ENCODE measurements at regions not wholly inside any gene's neighbourhood (a gene's known extent, or its start where the extent isn't known, plus 50 kb on each side); places are given as distances from the start of the nearest gene placed in this dataset.

- H3K9me3 ChIP-seq (ENCODE audit: control insufficient read depth in 1 of 2, insufficient read depth in 1 of 2, low read length in 2 of 2): peaks cover 0 to 2% of the 10 kb centered on the region in 2 experiments
- no peak overlapping the region for H3K27ac ChIP-seq (ENCODE audit: low read depth in 1 of 2, low read length in 2 of 2)
- ChIA-PET POLR2A (no interaction called here), CTCF (interaction anchor here (0.7 to 1.6 kb wide), 3 partner anchors 10 to 629 kb away, joined by 3 to 4 read pairs (median 3); no protein-coding TSS in a partner anchor)
- no peaks in the 10 kb centered on the region for H3K36me3 ChIP-seq (ENCODE audit: insufficient read depth, low read length)
- H3K36me3 Mint-ChIP-seq (ENCODE audit: low read depth): no peaks in the 10 kb centered on the region
- H3K27me3 Mint-ChIP-seq: peaks cover 75% of the 10 kb centered on the region
- intact Hi-C loops (cut with DNase I, micrococcal nuclease): loop anchor here (2.0 to 10.0 kb wide), 5 partner anchors 629 to 1475 kb away; no protein-coding TSS in a partner anchor
- no peak overlapping the region for H3K4me3 Mint-ChIP-seq
- no peaks in the 10 kb centered on the region for H3K4me1 ChIP-seq (ENCODE audit: insufficient read depth, low read length)
- peak; percentile 16 to 61 (median 32) for DNase-seq
- TF ChIP-seq CTCF (IDR thresholded peaks at IDR 0.05): peak; percentile 89
- H3K27ac Mint-ChIP-seq: no peak overlapping the region
- peaks cover 16 to 18% of the 10 kb centered on the region in 2 experiments for H3K27me3 ChIP-seq (ENCODE audit: control insufficient read depth in 1 of 2, insufficient read depth in 2 of 2, low read length in 2 of 2)
- no peaks in the 10 kb centered on the region for H3K4me1 Mint-ChIP-seq (ENCODE audit: low read depth)
- ATAC-seq (ENCODE audit: poor library complexity): no peak
- H3K4me3 ChIP-seq (ENCODE audit: low read length): no peak overlapping the region
- H3K9me3 Mint-ChIP-seq: no peaks in the 10 kb centered on the region
Observed at GRCh38 chr20:16801919-16802651, 53.9 kb downstream of the OTOR start.

GRCh38 chr20:16802652-16802935 is 54.4 kb downstream of the OTOR start:
- Histone ChIP-seq H3K4me1 (ENCODE audit: insufficient read depth, low read length) (no peaks in the 10 kb centered on the region), H3K4me3 (ENCODE audit: low read length) (no peak overlapping the region), H3K27ac (ENCODE audit: low read depth in 1 of 2, low read length in 2 of 2) (no peak overlapping the region), H3K27me3 (ENCODE audit: control insufficient read depth in 1 of 2, insufficient read depth in 2 of 2, low read length in 2 of 2) (peaks cover 16 to 21% of the 10 kb centered on the region in 2 experiments), H3K36me3 (ENCODE audit: insufficient read depth, low read length) (no peaks in the 10 kb centered on the region), H3K9me3 (ENCODE audit: control insufficient read depth in 1 of 2, insufficient read depth in 1 of 2, low read length in 2 of 2) (peaks cover 0 to 4% of the 10 kb centered on the region in 2 experiments)
- peaks cover 75% of the 10 kb centered on the region for H3K27me3 Mint-ChIP-seq
- intact Hi-C loops (cut with DNase I, micrococcal nuclease): loop anchor here (2.0 to 10.0 kb wide), 5 partner anchors 628 to 1475 kb away; no protein-coding TSS in a partner anchor
- H3K4me1 Mint-ChIP-seq (ENCODE audit: low read depth): no peaks in the 10 kb centered on the region
- ChIA-PET CTCF (interaction anchor here (0.7 to 1.6 kb wide), 3 partner anchors 10 to 629 kb away, joined by 3 to 4 read pairs (median 3); no protein-coding TSS in a partner anchor), POLR2A (no interaction called here)
- no peak for ATAC-seq (ENCODE audit: poor library complexity)
- DNase-seq: no peak
- no peak for TF ChIP-seq CTCF (IDR thresholded peaks at IDR 0.05)
- no peaks in the 10 kb centered on the region for H3K9me3 Mint-ChIP-seq
- H3K27ac Mint-ChIP-seq: no peak overlapping the region
- H3K4me3 Mint-ChIP-seq: no peak overlapping the region
- H3K36me3 Mint-ChIP-seq (ENCODE audit: low read depth): no peaks in the 10 kb centered on the region

GRCh38 chr20:16803965-16804792 is 56.0 kb downstream of the OTOR start:
- intact Hi-C loops (cut with DNase I, micrococcal nuclease): loop anchor here (2.0 to 10.0 kb wide), 5 partner anchors 627 to 1473 kb away; no protein-coding TSS in a partner anchor
- POLR2A ChIA-PET: no interaction called here
- peak; percentile 68 for TF ChIP-seq CTCF (IDR thresholded peaks at IDR 0.05)
- Histone ChIP-seq H3K4me1 (ENCODE audit: insufficient read depth, low read length) (no peaks in the 10 kb centered on the region), H3K9me3 (ENCODE audit: control insufficient read depth in 1 of 2, insufficient read depth in 1 of 2, low read length in 2 of 2) (peaks cover 0 to 4% of the 10 kb centered on the region in 2 experiments), H3K4me3 (ENCODE audit: low read length) (no peak overlapping the region), H3K27ac (ENCODE audit: low read depth in 1 of 2, low read length in 2 of 2) (no peak overlapping the region), H3K36me3 (ENCODE audit: insufficient read depth, low read length) (no peaks in the 10 kb centered on the region), H3K27me3 (ENCODE audit: control insufficient read depth in 1 of 2, insufficient read depth in 2 of 2, low read length in 2 of 2) (peaks cover 19 to 33% of the 10 kb centered on the region in 2 experiments)
- Mint-ChIP-seq H3K4me1 (ENCODE audit: low read depth) (no peaks in the 10 kb centered on the region), H3K36me3 (ENCODE audit: low read depth) (no peaks in the 10 kb centered on the region), H3K4me3 (no peak overlapping the region), H3K27ac (no peak overlapping the region), H3K9me3 (no peaks in the 10 kb centered on the region), H3K27me3 (peaks cover 72% of the 10 kb centered on the region)
- CTCF ChIA-PET: interaction anchor here (0.8 to 1.4 kb wide), 3 partner anchors 9 to 627 kb away, joined by 3 to 6 read pairs (median 3); no protein-coding TSS in a partner anchor
- ATAC-seq (ENCODE audit: poor library complexity) (no peak), DNase-seq (peak in 10 of 14 experiments; percentile 3 to 49 (median 17))

Data from CD4-positive, alpha-beta T cell (primary cell).